Spleen (tissue), 7 donors: ENCODE measurements at regions not wholly inside any gene's neighbourhood (a gene's known extent, or its start where the extent isn't known, plus 50 kb on each side); places are given as distances from the start of the nearest gene placed in this dataset.

Experiments
- CTCF ChIP-seq, 11 experiments: fragments of 200-600 bp in 7 of 11; fragments of 450-650 bp in 4 of 11; sonication (generic) in 4 of 11; IDR thresholded peaks in 8 of 11; conservative IDR thresholded peaks in 3 of 11; 1 replicate in 7 of 11; 2 replicates in 4 of 11; pipeline versions ENCODE4 v1.4.0 to v1.8.0; 2016 to 2021; ENCODE audit warnings: antibody characterized with exemption in 11 of 11, inconsistent platforms in 4 of 11, mild to moderate bottlenecking in 1 of 11
- POLR2A ChIP-seq, 3 donors: fragments of 450-650 bp; IDR thresholded peaks; one replicate each; pipeline ENCODE4 v1.5.1; 2017; ENCODE audit warnings: antibody characterized with exemption in 3 of 3, mild to moderate bottlenecking in 1 of 3
- POLR2AphosphoS5 ChIP-seq, 3 donors: sonication (generic); formaldehyde crosslinking; IDR thresholded peaks; one replicate each; pipeline ENCODE4 v1.5.1; 2017; ENCODE audit warnings: antibody characterized with exemption in 3 of 3
- donor health status: DM: no; HTN: no; CAD: no; lungs with moderate emphysema.
- donor health status: DM: no; HTN: no; CAD: no.
- donor health status: DM: no; HTN: no; CAD: no.

GRCh38 chr2:236706803-236707202 is 137.2 kb downstream of the ACKR3 start:
- TF ChIP-seq POLR2A (IDR thresholded peaks at IDR 0.05), result no peak
- TF ChIP-seq CTCF (IDR thresholded peaks at IDR 0.05 in 8 of 11, conservative IDR thresholded peaks at IDR 0.05 in 3 of 11), result no peak
- no peak for TF ChIP-seq POLR2AphosphoS5 (IDR thresholded peaks at IDR 0.05)
